Endothelial cell of umbilical vein (primary cell): ENCODE measurements at regions not wholly inside any gene's neighbourhood (a gene's known extent, or its start where the extent isn't known, plus 50 kb on each side); places are given as distances from the start of the nearest gene placed in this dataset.

Source experiments
- BruUV-seq: library from RNA; stranded (reverse); fragments of 400-500 nt; replicated peaks from 2 replicates; lab custom pipeline; 2021; lab: Mats Ljungman, UMichigan
- CTCF ChIA-PET: fragments of 300-600, 350-600 bp; sonication (Branson Sonifier 250); formaldehyde crosslinking; loops from one replicate; lab custom pipeline; 2021; ENCODE audit warnings: antibody characterized with exemption, inconsistent platforms; lab: Charles Lee
- POLR2A ChIA-PET: fragments of 300-600, 350-600 bp; sonication (Branson Sonifier 250); formaldehyde crosslinking; loops from one replicate; lab custom pipeline; 2021; ENCODE audit warnings: antibody characterized with exemption, inconsistent platforms; lab: Charles Lee
- DNase-seq: peaks from one replicate; pipeline ENCODE4 v3.0.0-alpha.2; 2011; ENCODE audit warnings: low read depth, low spot score
- FAIRE-seq: peaks from 2 replicates; lab custom pipeline; 2011; peaks lifted over from hg19 to GRCh38; lab: Jason Lieb, UNC
- H2AFZ ChIP-seq: 2 replicates; pipeline ENCODE4 v1.6.0; 2012; ENCODE audit warnings: low read depth, low read length, control low read depth, inconsistent platforms
- H3K27ac ChIP-seq: 2 replicates; pipeline ENCODE4 v1.5.1; 2011; ENCODE audit warnings: low read depth, mild to moderate bottlenecking, control low read depth, low read length, moderate library complexity; ENCODE audit not compliant: insufficient read depth
- H3K27me3 ChIP-seq, 2 experiments: 2 replicates each; pipeline versions ENCODE4 v1.6.0 to v1.6.1; 2011; ENCODE audit warnings: low read length in 2 of 2, mixed read lengths in 1 of 2; ENCODE audit not compliant: control insufficient read depth in 2 of 2, insufficient read depth in 2 of 2
- H3K36me3 ChIP-seq, 2 experiments: 2 replicates in 1 of 2; 3 replicates in 1 of 2; pipeline ENCODE4 v1.5.1; 2011; ENCODE audit warnings: low read length in 2 of 2, mild to moderate bottlenecking in 1 of 2, moderate library complexity in 1 of 2; ENCODE audit not compliant: control insufficient read depth in 2 of 2, insufficient read depth in 2 of 2; ENCODE audit errors: extremely low read depth in 1 of 2
- H3K4me1 ChIP-seq: 3 replicates; pipeline ENCODE4 v1.5.1; 2011; ENCODE audit warnings: mild to moderate bottlenecking, low read length; ENCODE audit not compliant: control insufficient read depth, insufficient read depth; ENCODE audit errors: extremely low read depth
- H3K4me2 ChIP-seq: 2 replicates; pipeline ENCODE4 v1.6.1; 2011; ENCODE audit warnings: low read length, control low read depth, mixed read lengths; ENCODE audit not compliant: insufficient read depth
- H3K4me3 ChIP-seq, 3 experiments: fragments of 200-600 bp in 1 of 3; sonication (generic), shearing (Covaris generic) in 1 of 3; replicated peaks in 1 of 3; 2 replicates each; pipeline ENCODE4 v1.5.1; 2011 to 2016; ENCODE audit warnings: control low read depth in 3 of 3, low read length in 3 of 3, mild to moderate bottlenecking in 2 of 3, inconsistent platforms in 1 of 3, low read depth in 1 of 3, moderate library complexity in 1 of 3; ENCODE audit not compliant: insufficient read depth in 1 of 3
- H3K79me2 ChIP-seq: 2 replicates; pipeline ENCODE4 v1.6.0; 2012; ENCODE audit warnings: low read length, inconsistent platforms; ENCODE audit not compliant: control insufficient read depth, insufficient read depth
- H3K9ac ChIP-seq: replicated peaks from 2 replicates; pipeline ENCODE3; 2011; ENCODE audit warnings: low read length, control low read depth; ENCODE audit not compliant: insufficient read depth; ENCODE audit errors: extremely low read depth
- H3K9me1 ChIP-seq: replicated peaks from 3 replicates; pipeline ENCODE4 v1.6.0; 2011; ENCODE audit warnings: mild to moderate bottlenecking, low read length; ENCODE audit not compliant: control insufficient read depth, insufficient read depth; ENCODE audit errors: extremely low read depth
- H3K9me3 ChIP-seq: replicated peaks from 2 replicates; pipeline ENCODE4 v1.5.1; 2012; ENCODE audit warnings: low read length, inconsistent platforms; ENCODE audit not compliant: control insufficient read depth, insufficient read depth
- H4K20me1 ChIP-seq: replicated peaks from 2 replicates; pipeline ENCODE3; 2011; ENCODE audit warnings: mild to moderate bottlenecking, low read length; ENCODE audit not compliant: control insufficient read depth, insufficient read depth; ENCODE audit errors: extremely low read depth
- CTCF ChIP-seq, 2 donors: IDR thresholded peaks; 1 replicate in 1 of 2; 2 replicates in 1 of 2; pipeline ENCODE4 v1.5.1; 2011; ENCODE audit warnings: low read length in 2 of 2, mild to moderate bottlenecking in 2 of 2, moderate library complexity in 2 of 2, control low read depth in 1 of 2, inconsistent platforms in 1 of 2, low read depth in 1 of 2; ENCODE audit not compliant: insufficient read depth in 1 of 2; ENCODE audit errors: extremely low read depth in 1 of 2
- EZH2 ChIP-seq: IDR thresholded peaks from 2 replicates; pipeline ENCODE4 v1.6.1; 2012; ENCODE audit warnings: borderline replicate concordance, low read depth, mild to moderate bottlenecking, moderate library complexity, low read length, inconsistent platforms; ENCODE audit not compliant: severe bottlenecking
- FOS ChIP-seq: IDR thresholded peaks from 2 replicates; pipeline ENCODE4 v1.6.1; 2011; ENCODE audit warnings: mild to moderate bottlenecking, low read length, moderate library complexity, borderline replicate concordance; ENCODE audit not compliant: insufficient read depth
- GATA2 ChIP-seq: IDR thresholded peaks from 2 replicates; pipeline ENCODE4 v1.7.0; 2011; ENCODE audit warnings: low read depth, mild to moderate bottlenecking, moderate library complexity, mixed read lengths, low read length; ENCODE audit not compliant: insufficient read length, insufficient read depth
- JUN ChIP-seq: IDR thresholded peaks from 2 replicates; pipeline ENCODE4 v1.6.1; 2011; ENCODE audit warnings: borderline replicate concordance, low read depth; ENCODE audit not compliant: insufficient read length, insufficient read depth
- MAX ChIP-seq: IDR thresholded peaks from 2 replicates; pipeline ENCODE4 v1.6.1; 2011; ENCODE audit not compliant: insufficient read depth, insufficient read length
- MYC ChIP-seq: IDR thresholded peaks from one replicate; pipeline ENCODE4 v1.6.1; 2011; ENCODE audit warnings: mild to moderate bottlenecking, low read depth, low read length
- POLR2A ChIP-seq: IDR thresholded peaks from 2 replicates; pipeline ENCODE4 v1.6.1; 2012; ENCODE audit warnings: low read depth, mild to moderate bottlenecking, control low read depth, low read length
- POLR2AphosphoS5 ChIP-seq: IDR thresholded peaks from 2 replicates; pipeline ENCODE4 v1.6.1; 2012; ENCODE audit warnings: low read depth, mild to moderate bottlenecking, control low read depth, low read length, moderate library complexity; ENCODE audit not compliant: insufficient read depth
- dilution Hi-C: fragments of 300-500 bp; cut with MboI; formaldehyde crosslinking; loops from one replicate; pipeline ENCODE4 v1.15.0; 2019; ENCODE audit warnings: low sequenced_read_pairs; ENCODE audit not compliant: extremely low pct_ligation_motif_present
- intact Hi-C: fragments of 100-400 bp; cut with micrococcal nuclease; formaldehyde crosslinking; loops from one replicate; pipeline ENCODE4 v1.10.0; 2022

- ChIA-PET POLR2A (no interaction called here), CTCF (no interaction called here)
- no peak overlapping the region for H3K27ac ChIP-seq
- H3K9me1 ChIP-seq, result no peaks in the 10 kb centered on the region
- H3K4me3 ChIP-seq, result no peak overlapping the region
- no peaks in the 10 kb centered on the region for H3K27me3 ChIP-seq
- no peak overlapping the region for H2AFZ ChIP-seq
- no peak for TF ChIP-seq MAX
- TF ChIP-seq JUN, result no peak
- TF ChIP-seq CTCF (IDR thresholded peaks at IDR 0.05; ENCODE audit: extremely low read depth in 1 of 2, insufficient read depth in 1 of 2, low read depth in 1 of 2, low read length in 2 of 2), result no peak
- no peak for TF ChIP-seq EZH2
- no peak for TF ChIP-seq POLR2AphosphoS5
- TF ChIP-seq FOS, result no peak
- TF ChIP-seq MYC, result no peak
- no peak for TF ChIP-seq POLR2A
- TF ChIP-seq GATA2, result no peak
- no TSS peak for BruUV-seq
- dilution Hi-C loops, result no loop called here
- DNase-seq (no peak), FAIRE-seq (no peak)
- no peaks in the 10 kb centered on the region for H3K79me2 ChIP-seq
- H3K4me2 ChIP-seq, result no peak overlapping the region
- no peaks in the 10 kb centered on the region for H3K9me3 ChIP-seq
- H3K9ac ChIP-seq, result no peak overlapping the region
- no peaks in the 10 kb centered on the region for H3K36me3 ChIP-seq
- H3K4me1 ChIP-seq, result no peaks in the 10 kb centered on the region
- no peaks in the 10 kb centered on the region for H4K20me1 ChIP-seq
- intact Hi-C loops, result no loop called here
These were observed 503.7 kb downstream of the SPATA31D1 start for GRCh38 chr9:82492274-82492673.
